ENCODE measurements at regions not wholly inside any gene's neighbourhood (a gene's known extent, or its start where the extent isn't known, plus 50 kb on each side); places are given as distances from the start of the nearest gene placed in this dataset.

GRCh38 chr16:54577651-54578128, 291.1 kb upstream of the IRX3 start:
- DNase-seq (ENCODE audit: low read depth): no peak

DNA sequence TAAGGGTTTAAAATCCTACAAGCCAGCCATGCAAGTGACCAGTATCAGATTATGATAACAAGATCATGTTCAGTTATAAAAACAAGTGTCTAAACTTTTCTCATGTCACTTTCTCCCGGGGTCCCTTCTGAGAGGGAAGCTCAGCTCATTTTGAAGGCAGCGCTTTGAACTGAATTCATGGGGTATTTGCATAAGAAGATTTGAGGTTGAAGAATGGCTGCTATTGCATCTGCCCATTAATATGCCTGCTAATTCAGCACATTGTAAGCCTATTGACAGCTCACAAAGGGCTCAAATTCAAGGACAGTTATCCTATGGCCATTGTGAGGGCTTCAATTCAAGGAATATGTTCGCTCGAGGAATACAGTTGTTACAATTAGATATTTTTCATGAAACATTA, 290.2 kb upstream of the IRX3 start:
- no peak for DNase-seq (ENCODE audit: low read depth)

DNA sequence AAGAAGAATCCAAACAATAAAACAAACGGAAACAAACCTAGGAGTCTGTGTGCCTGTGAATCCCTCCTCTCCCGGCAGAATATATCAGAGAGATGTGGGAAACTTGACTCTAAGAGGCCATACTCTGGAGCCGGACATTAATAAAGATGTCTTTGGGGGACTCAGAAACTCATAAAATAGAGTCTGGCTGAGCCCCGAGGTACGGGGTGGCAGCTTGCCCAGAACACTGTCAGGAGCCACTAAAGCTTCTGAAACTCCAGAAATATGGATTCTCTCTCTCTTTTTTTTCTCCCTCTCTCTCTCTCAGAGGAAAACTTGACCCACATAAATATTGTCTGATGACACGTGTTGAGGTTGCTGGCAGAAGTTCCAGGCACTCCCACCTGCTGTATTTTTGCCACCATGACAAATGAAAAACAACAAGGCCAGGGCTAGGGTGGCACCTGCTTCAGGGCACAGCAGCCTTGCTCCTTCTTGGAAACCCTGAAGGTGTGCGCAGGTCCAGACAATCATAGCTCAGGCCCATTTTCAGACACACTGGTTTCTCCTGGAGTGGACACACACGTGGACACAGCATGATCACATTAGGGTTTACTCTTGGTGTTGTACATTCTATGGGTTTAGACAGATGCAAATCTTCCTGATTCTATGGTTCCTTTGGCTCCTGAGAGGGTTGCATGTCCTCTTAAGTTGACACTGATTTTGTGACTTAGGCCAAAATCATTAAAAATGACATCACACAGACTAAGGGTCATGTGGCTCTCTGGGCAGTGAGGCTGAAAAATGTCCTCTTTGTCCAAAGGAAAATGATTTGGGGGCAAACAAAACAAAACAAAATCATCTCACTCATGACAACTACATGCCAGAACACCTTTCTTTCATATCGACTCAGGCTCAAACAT, 282.6 kb upstream of the IRX3 start:
- peak; percentile 5 for DNase-seq (ENCODE audit: low read depth)

- no peak for DNase-seq (ENCODE audit: low read depth)
These were observed 278.3 kb upstream of the IRX3 start for GRCh38 chr16:54564841-54565240.

DNA sequence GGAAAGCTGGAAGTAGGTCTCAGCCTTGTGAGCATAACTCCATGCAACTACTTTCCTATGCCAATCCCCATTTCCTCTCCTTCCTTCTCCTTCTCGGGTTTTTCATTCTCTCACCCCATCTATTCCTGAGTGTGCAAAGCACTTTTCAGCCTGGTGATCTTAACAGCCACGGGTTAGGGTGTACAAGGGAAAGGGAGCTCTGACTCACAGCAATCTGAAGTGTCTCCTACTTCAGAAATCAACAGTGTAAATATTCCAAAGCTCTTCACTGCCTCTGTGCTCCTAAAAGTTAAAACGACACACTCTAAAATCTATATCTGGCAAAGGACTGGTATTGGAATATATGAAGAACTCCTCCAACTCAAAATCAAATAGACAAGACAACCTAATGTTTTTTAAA, 268.0 kb upstream of the IRX3 start:
- no peak for DNase-seq (ENCODE audit: low read depth)

GRCh38 chr16:54548281-54548680, 261.7 kb upstream of the IRX3 start:
- no peak for DNase-seq (ENCODE audit: low read depth)

- no peak for DNase-seq (ENCODE audit: low read depth)
These were observed 260.5 kb upstream of the IRX3 start for GRCh38 chr16:54547052-54547451.

- no peak for DNase-seq (ENCODE audit: low read depth)
These were observed 259.9 kb upstream of the IRX3 start for GRCh38 chr16:54546521-54546920.

GRCh38 chr16:54545854-54546511, 259.4 kb upstream of the IRX3 start:
- no peak for DNase-seq (ENCODE audit: low read depth)

GRCh38 chr16:54544553-54545180, 258.1 kb upstream of the IRX3 start:
- DNase-seq (ENCODE audit: low read depth): no peak

DNA sequence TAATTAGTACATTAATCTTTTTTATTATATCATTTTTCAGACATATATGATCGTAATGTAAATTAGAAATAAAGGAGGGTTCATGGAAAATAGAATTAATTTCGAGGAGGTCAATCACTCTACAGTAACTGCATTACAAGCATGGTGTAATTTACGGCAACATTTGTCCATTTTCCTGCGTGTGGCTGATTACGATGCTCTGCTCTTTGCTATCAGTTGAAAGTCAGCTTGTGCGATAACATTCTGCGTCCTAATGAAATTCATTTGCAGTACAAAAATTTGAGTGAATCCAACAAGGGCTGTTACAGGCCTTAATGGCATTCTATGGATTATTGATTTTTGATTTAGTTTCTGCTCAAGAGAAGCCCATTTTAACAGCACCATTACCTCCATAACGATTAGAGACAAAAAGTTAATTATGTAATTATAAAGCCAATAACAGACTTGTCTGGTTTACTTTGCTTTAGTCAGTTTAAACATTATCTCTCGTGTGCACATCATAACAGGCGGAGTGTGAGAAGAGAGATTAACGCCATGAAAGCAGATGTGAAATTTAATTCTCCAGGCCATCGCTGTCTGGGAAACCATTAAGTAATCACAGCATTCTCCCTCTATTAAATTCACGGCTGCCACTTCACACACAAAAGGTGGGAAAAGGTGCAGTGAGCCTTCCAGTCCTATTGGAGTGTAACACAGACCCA, 256.4 kb upstream of the IRX3 start:
- no peak for DNase-seq (ENCODE audit: low read depth)

DNA sequence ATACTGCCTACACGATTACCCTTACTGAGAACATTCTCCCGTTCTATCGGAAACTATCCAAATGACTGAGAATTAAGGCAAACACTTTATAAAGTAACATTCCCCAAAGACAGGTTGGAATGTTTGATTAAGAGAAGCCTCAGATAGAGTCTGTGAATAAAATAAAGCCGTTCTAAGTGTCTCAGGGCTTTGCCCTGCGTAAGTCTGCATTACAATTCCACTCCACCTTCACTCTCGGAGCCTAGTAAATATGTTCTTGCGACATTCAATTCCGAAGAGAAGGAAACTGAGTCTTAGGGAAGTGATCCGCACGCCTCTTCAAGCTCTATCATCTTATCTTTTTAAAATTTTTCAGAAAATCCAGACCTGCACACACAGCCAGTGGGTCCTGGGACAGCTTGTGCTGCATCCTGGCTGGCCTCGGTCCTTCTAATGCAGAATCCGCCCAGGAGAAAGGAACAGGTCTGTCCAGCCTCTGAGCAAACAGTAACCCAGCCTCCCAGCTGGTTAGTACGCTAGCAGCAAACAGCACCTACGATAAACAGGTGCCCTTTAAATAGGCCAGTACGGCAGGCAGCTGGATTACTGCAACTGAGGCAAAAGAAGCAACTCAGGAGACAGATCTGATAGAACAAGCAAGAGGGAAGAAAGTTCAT, 254.1 kb upstream of the IRX3 start:
- no peak for DNase-seq (ENCODE audit: low read depth)

DNA sequence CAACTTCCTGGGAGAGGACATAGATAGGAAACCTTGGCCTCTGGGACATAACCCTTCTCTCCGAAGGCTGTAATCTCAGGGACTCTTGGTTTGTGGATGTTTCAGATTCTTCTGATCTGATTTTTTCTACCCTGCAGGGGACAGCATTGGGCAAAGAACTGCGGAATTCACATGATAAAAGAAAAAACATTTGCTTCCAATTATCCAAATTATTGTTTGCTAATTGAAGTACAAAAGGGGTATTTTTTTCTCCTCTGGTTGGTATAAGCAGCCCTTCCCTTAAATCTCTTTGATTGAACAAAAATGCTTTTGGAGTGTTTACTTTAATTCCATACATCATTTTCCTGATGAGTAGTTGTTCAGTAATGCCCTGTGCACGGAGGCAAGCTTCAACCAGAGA, 251.7 kb upstream of the IRX3 start:
- DNase-seq (ENCODE audit: low read depth): no peak

- no peak for DNase-seq (ENCODE audit: low read depth)
These were observed 247.4 kb upstream of the IRX3 start for GRCh38 chr16:54533856-54534490.

GRCh38 chr16:54526916-54527315, 240.3 kb upstream of the IRX3 start:
- peak; percentile 62 for DNase-seq (ENCODE audit: low read depth)

GRCh38 chr16:54526087-54526486, 239.5 kb upstream of the IRX3 start:
- DNase-seq (ENCODE audit: low read depth): no peak

DNA sequence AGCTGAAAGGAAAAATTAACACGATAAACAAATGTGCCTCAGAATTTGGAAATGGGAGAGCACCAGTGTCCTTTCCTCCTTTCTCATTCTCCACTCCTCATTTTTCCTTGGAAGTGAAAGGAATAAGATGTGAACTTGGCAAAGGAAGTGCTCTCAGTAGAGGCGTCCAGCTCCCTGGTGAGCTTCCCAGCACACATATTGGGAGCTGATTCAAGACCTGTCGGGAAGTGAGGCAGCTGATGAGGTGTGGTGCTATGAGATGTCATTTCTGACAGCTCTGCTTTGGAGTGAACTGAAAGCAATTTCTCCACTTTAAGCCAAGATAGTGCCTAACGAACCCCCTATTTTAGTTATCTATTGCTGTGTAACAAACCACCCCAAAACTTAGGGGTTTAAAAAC, 238.5 kb upstream of the IRX3 start:
- DNase-seq (ENCODE audit: low read depth): no peak

DNA sequence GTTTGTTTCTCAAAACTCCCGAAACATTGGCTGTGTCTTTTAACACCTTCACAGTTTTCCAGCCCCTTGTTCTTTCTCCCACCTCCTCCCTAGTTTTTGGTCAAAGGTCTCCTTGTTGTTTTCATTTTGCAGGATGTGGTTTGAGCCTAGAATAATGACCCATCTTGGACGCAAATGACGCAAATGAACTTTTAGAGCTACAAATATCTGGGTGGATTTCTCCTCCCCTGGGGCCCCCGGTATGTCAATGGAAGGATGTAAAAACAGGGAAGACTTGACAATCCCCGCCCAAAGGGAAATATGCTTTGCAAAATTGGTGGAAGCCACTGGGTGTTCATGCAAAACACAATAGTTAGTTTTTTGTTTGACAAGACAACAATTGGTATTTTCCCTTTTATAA, 236.0 kb upstream of the IRX3 start:
- DNase-seq (ENCODE audit: low read depth): no peak

GRCh38 chr16:54521327-54521726, 234.7 kb upstream of the IRX3 start:
- DNase-seq (ENCODE audit: low read depth): no peak

DNA sequence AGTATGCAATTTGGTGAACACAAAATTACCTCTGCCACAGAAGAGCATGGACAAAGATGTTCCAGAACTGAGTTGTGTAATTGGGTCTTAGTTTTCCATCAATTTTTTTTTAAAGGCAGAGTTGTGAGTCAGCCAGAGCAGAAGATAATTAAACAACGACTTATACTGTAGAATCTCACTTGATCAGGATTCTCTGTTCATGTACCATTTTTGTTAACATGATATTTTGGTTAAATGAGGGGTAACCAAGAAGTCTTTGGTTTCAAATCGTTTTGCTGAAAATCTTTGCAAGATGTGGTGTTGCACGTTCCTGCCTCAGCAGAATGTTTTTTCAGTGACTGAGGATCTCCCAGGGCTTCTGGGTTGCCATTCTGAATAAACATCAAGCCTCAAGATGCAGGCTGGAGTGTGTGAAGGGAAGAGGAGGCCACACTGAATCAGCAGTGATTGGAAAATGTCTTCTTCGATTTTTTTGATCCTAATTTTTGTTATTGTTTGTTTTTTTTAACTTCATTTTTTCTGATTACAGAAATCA, 232.6 kb upstream of the IRX3 start:
- DNase-seq (ENCODE audit: low read depth): no peak

DNA sequence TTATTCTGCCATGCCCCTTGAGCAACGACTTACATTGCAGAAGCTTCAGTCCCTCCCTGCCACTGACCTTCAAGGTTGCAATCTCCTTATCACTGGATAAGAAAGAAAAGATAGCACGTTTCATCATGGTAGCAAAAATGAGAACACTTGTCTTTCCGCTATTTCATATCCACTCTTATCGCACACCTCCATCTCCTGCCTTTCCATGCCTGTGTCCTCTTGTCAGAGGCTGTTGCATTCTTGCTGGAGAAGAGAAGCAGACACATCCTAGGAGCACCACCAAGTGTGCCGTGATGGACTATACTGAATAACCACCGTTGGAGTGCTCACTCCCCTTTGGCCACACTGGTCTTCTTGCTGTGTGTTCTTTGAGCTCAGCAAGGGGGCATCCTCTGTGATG, 230.6 kb upstream of the IRX3 start:
- DNase-seq (ENCODE audit: low read depth): no peak
